ENCODE measurements at regions not wholly inside any gene's neighbourhood (a gene's known extent, or its start where the extent isn't known, plus 50 kb on each side); places are given as distances from the start of the nearest gene placed in this dataset.
"Not testable (repeated sequence)": the region's sequence is repeated elsewhere in the genome, so short reads cannot be mapped to it uniquely, and the experiment has no call there.

DNA sequence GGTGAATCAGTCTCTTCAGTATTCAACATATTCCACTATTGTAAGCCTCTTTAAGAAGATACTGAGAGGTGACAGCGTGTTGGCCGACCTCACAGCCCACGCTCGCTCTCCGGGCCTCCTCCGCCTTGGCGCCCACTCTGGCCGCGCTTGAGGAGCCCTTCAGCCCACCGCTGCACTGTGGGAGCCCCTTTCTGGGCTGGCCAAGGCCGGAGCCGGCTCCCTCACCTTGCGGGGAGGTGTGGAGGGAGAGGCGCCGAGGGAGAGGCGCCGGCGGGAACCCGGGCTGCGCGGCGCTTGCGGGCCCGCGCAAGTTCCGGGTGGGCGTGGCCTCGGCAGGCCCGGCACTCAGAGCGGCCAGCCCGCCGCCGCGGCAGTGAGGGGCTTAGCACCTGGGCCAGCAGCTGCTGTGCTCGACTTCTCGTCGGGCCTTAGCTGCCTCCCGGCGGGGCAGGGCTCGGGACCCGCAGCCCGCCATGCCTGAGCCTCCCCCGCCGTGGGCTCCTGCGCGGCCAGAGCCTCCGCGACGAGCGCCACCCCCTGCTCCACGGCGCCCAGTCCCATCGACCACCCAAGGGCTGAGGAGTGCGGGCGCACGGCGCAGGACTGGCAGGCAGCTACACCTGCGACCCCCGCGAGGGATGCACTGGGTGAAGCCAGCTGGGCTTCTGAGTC, 306.4 kb downstream of the SEMA3D start:
- TF ChIP-seq, protein P1, sequence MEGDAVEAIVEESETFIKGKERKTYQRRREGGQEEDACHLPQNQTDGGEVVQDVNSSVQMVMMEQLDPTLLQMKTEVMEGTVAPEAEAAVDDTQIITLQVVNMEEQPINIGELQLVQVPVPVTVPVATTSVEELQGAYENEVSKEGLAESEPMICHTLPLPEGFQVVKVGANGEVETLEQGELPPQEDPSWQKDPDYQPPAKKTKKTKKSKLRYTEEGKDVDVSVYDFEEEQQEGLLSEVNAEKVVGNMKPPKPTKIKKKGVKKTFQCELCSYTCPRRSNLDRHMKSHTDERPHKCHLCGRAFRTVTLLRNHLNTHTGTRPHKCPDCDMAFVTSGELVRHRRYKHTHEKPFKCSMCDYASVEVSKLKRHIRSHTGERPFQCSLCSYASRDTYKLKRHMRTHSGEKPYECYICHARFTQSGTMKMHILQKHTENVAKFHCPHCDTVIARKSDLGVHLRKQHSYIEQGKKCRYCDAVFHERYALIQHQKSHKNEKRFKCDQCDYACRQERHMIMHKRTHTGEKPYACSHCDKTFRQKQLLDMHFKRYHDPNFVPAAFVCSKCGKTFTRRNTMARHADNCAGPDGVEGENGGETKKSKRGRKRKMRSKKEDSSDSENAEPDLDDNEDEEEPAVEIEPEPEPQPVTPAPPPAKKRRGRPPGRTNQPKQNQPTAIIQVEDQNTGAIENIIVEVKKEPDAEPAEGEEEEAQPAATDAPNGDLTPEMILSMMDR (IDR thresholded peaks at IDR 0.05): not testable (repeated sequence)
- TF ChIP-seq EZH2, EZH2phosphoT487 (IDR thresholded peaks at IDR 0.05): not testable (repeated sequence)

Measured in neural progenitor cell (in vitro differentiated cells).